ENCODE measurements at regions not wholly inside any gene's neighbourhood (a gene's known extent, or its start where the extent isn't known, plus 50 kb on each side); places are given as distances from the start of the nearest gene placed in this dataset.

GRCh38 chr18:78128004-78128403 is 851.6 kb upstream of the SALL3 start:
- no peak for DNase-seq

- no peak for DNase-seq
Observed at GRCh38 chr18:78129260-78129659, 850.4 kb upstream of the SALL3 start.

GRCh38 chr18:78130232-78131195 is 849.1 kb upstream of the SALL3 start:
- DNase-seq = no peak

- DNase-seq = no peak
Observed at GRCh38 chr18:78133729-78134128, 845.9 kb upstream of the SALL3 start.

- no peak for DNase-seq
Observed at GRCh38 chr18:78136986-78137385, 842.6 kb upstream of the SALL3 start.

GRCh38 chr18:78138983-78139496 is 840.6 kb upstream of the SALL3 start:
- DNase-seq = no peak

- no peak for DNase-seq
Observed at GRCh38 chr18:78140294-78140693, 839.3 kb upstream of the SALL3 start.

GRCh38 chr18:78144669-78145068 is 834.9 kb upstream of the SALL3 start:
- DNase-seq = no peak

- no peak for DNase-seq
Observed at GRCh38 chr18:78145096-78145495, 834.5 kb upstream of the SALL3 start.

GRCh38 chr18:78146136-78147085 is 833.2 kb upstream of the SALL3 start:
- no peak for DNase-seq

GRCh38 chr18:78150590-78150989 is 829.0 kb upstream of the SALL3 start:
- no peak for DNase-seq

GRCh38 chr18:78151234-78151633 is 828.4 kb upstream of the SALL3 start:
- DNase-seq = no peak

- DNase-seq = no peak
Observed at GRCh38 chr18:78151948-78152725, 827.5 kb upstream of the SALL3 start.

GRCh38 chr18:78153362-78153761 is 826.3 kb upstream of the SALL3 start:
- DNase-seq = no peak

GRCh38 chr18:78154444-78154843 is 825.2 kb upstream of the SALL3 start:
- no peak for DNase-seq

GRCh38 chr18:78154853-78155252 is 824.8 kb upstream of the SALL3 start:
- no peak for DNase-seq

- DNase-seq = no peak
Observed at GRCh38 chr18:78156466-78156865, 823.2 kb upstream of the SALL3 start.

- DNase-seq = no peak
Observed at GRCh38 chr18:78158943-78159342, 820.7 kb upstream of the SALL3 start.

- no peak for DNase-seq
Observed at GRCh38 chr18:78159397-78159796, 820.2 kb upstream of the SALL3 start.

- DNase-seq = no peak
Observed at GRCh38 chr18:78160961-78161656, 818.5 kb upstream of the SALL3 start.

GRCh38 chr18:78165525-78165924 is 814.1 kb upstream of the SALL3 start:
- DNase-seq = no peak

GRCh38 chr18:78168526-78168925 is 811.1 kb upstream of the SALL3 start:
- no peak for DNase-seq

All from stimulated activated CD4-positive, alpha-beta T cell treated with anti-CD3 and anti-CD28 coated beads, Interleukin-15, amount 100 ng/mL, for 24 hours (primary cell).